Mammary epithelial cell (primary cell): ENCODE measurements at regions not wholly inside any gene's neighbourhood (a gene's known extent, or its start where the extent isn't known, plus 50 kb on each side); places are given as distances from the start of the nearest gene placed in this dataset.

Experiments
- EZH2 ChIP-seq: IDR thresholded peaks from 2 replicates; pipeline ENCODE4 v1.6.1; 2012; ENCODE audit warnings: low read length, inconsistent platforms, borderline replicate concordance
- TF ChIP-seq, protein P1 (sequence below), 2 donors: IDR thresholded peaks in 1 of 2; conservative IDR thresholded peaks in 1 of 2; 2 replicates each; pipeline ENCODE4 v1.5.1; 2011 to 2012; ENCODE audit warnings: inconsistent platforms in 2 of 2, low read length in 2 of 2, mild to moderate bottlenecking in 2 of 2, control low read depth in 1 of 2, low read depth in 1 of 2; ENCODE audit not compliant: insufficient read depth in 1 of 2; ENCODE audit errors: extremely low read depth in 1 of 2

GRCh38 chr18:8908792-8909510 lies 193.5 kb upstream of the NDUFV2 start:
- TF ChIP-seq, protein P1, sequence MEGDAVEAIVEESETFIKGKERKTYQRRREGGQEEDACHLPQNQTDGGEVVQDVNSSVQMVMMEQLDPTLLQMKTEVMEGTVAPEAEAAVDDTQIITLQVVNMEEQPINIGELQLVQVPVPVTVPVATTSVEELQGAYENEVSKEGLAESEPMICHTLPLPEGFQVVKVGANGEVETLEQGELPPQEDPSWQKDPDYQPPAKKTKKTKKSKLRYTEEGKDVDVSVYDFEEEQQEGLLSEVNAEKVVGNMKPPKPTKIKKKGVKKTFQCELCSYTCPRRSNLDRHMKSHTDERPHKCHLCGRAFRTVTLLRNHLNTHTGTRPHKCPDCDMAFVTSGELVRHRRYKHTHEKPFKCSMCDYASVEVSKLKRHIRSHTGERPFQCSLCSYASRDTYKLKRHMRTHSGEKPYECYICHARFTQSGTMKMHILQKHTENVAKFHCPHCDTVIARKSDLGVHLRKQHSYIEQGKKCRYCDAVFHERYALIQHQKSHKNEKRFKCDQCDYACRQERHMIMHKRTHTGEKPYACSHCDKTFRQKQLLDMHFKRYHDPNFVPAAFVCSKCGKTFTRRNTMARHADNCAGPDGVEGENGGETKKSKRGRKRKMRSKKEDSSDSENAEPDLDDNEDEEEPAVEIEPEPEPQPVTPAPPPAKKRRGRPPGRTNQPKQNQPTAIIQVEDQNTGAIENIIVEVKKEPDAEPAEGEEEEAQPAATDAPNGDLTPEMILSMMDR (conservative IDR thresholded peaks at IDR 0.05 in 1 of 2, IDR thresholded peaks at IDR 0.05 in 1 of 2; ENCODE audit: extremely low read depth in 1 of 2, insufficient read depth in 1 of 2, low read depth in 1 of 2, low read length in 2 of 2), result no peak
- no peak for TF ChIP-seq EZH2
